CD4-positive, alpha-beta T cell (primary cell): ENCODE measurements at regions not wholly inside any gene's neighbourhood (a gene's known extent, or its start where the extent isn't known, plus 50 kb on each side); places are given as distances from the start of the nearest gene placed in this dataset.

Source experiments
- ATAC-seq: fragments of 200-7000 bp; cut with Tn5 transposase; one replicate; pipeline ENCODE4 v1.10.0; 2022; ENCODE audit warnings: mild to moderate bottlenecking; ENCODE audit not compliant: poor library complexity
- CTCF ChIA-PET: fragments of 350-600 bp; sonication (Branson Sonifier 250); formaldehyde crosslinking; loops from one replicate; lab custom pipeline; 2021; ENCODE audit warnings: antibody characterized with exemption, inconsistent platforms; lab: Charles Lee
- POLR2A ChIA-PET: fragments of 350-600 bp; sonication (Branson Sonifier 250); formaldehyde crosslinking; loops from one replicate; lab custom pipeline; 2021; ENCODE audit warnings: antibody characterized with exemption, inconsistent platforms; lab: Charles Lee
- DNase-seq, 14 experiments: peaks; one replicate each; pipeline ENCODE4 v3.0.0-alpha.2; 2013 to 2020; ENCODE audit warnings: mixed read lengths in 2 of 14
- H3K27ac ChIP-seq, 2 donors: one replicate each; pipeline versions ENCODE4 v1.5.1 to v1.7.0; 2013; ENCODE audit warnings: low read length in 2 of 2, low read depth in 1 of 2, mild to moderate bottlenecking in 1 of 2
- H3K27me3 ChIP-seq, 2 experiments: 1 replicate in 1 of 2; 2 replicates in 1 of 2; pipeline versions ENCODE4 v1.6.1 to v1.7.0; 2013; ENCODE audit warnings: low read length in 2 of 2, control low read depth in 1 of 2, mild to moderate bottlenecking in 1 of 2, moderate library complexity in 1 of 2; ENCODE audit not compliant: insufficient read depth in 2 of 2, control insufficient read depth in 1 of 2
- H3K36me3 ChIP-seq: one replicate; pipeline ENCODE4 v1.6.1; 2013; ENCODE audit warnings: low read length, control low read depth; ENCODE audit not compliant: insufficient read depth
- H3K4me1 ChIP-seq: one replicate; pipeline ENCODE4 v1.6.1; 2013; ENCODE audit warnings: low read length, control low read depth; ENCODE audit not compliant: insufficient read depth
- H3K4me3 ChIP-seq: one replicate; pipeline ENCODE4 v1.5.1; 2013; ENCODE audit warnings: mild to moderate bottlenecking, low read length, moderate library complexity
- H3K9me3 ChIP-seq, 2 experiments: 1 replicate in 1 of 2; 2 replicates in 1 of 2; pipeline versions ENCODE4 v1.6.1 to v1.7.0; 2013; ENCODE audit warnings: low read length in 2 of 2, mild to moderate bottlenecking in 2 of 2, control low read depth in 1 of 2, moderate library complexity in 1 of 2; ENCODE audit not compliant: control insufficient read depth in 1 of 2, insufficient read depth in 1 of 2
- H3K27ac Mint-ChIP-seq: one replicate; pipeline ENCODE4 v1.8.0; 2020; ENCODE audit warnings: mixed read lengths
- H3K27me3 Mint-ChIP-seq: one replicate; pipeline ENCODE4 v1.8.0; 2021; ENCODE audit warnings: mixed read lengths
- H3K36me3 Mint-ChIP-seq: one replicate; pipeline ENCODE4 v1.8.0; 2021; ENCODE audit warnings: low read depth, mixed read lengths
- H3K4me1 Mint-ChIP-seq: one replicate; pipeline ENCODE4 v1.8.0; 2021; ENCODE audit warnings: low read depth, mixed read lengths
- H3K4me3 Mint-ChIP-seq: one replicate; pipeline ENCODE4 v1.8.0; 2020; ENCODE audit warnings: mild to moderate bottlenecking, mixed read lengths
- H3K9me3 Mint-ChIP-seq: one replicate; pipeline ENCODE4 v1.8.0; 2020; ENCODE audit warnings: mixed read lengths
- intact Hi-C, 2 experiments: fragments of 100-400 bp; cut with DNase I in 1 of 2; cut with micrococcal nuclease in 1 of 2; formaldehyde crosslinking; loops; one replicate each; pipeline versions ENCODE4 v1.15.1 to v1.9.0; 2023 to 2025; cut with DNase I, micrococcal nuclease
- TF ChIP-seq, protein P1 (sequence below): fragments of 200-600 bp; IDR thresholded peaks from one replicate; pipeline ENCODE4 v1.8.0; 2022; ENCODE audit warnings: antibody characterized with exemption, mild to moderate bottlenecking

DNA sequence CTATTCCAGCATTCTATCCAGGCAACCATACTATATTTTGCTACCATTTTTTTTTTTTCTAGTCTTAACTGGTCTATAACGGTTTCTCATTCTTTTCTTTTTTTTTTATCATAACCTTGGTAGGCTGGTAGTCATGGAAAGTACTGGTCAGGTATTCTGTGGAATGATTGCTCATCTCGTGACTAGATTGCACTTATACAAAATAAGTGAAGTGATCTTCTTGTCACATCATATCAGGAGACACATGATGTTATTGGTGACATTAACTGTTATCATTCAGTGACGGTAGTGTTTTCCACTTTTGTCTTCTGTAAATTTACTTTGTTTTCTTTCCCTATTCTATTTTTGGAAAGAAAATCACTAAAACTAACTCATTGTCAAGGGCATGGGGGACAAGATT, 239.3 kb upstream of the SLITRK6 start:
- CTCF ChIA-PET, result no interaction called here
- no peaks in the 10 kb centered on the region for H3K4me1 Mint-ChIP-seq
- H3K27me3 Mint-ChIP-seq, result no peaks in the 10 kb centered on the region
- peaks cover 4% of the 10 kb centered on the region in 2 experiments for H3K9me3 ChIP-seq
- no peaks in the 10 kb centered on the region for H3K27me3 ChIP-seq
- ATAC-seq, result no peak
- intact Hi-C loops, result no loop called here
- POLR2A ChIA-PET, result no interaction called here
- no peak overlapping the region for H3K4me3 ChIP-seq
- no peak overlapping the region for H3K4me3 Mint-ChIP-seq
- no peak overlapping the region for H3K27ac Mint-ChIP-seq
- no peaks in the 10 kb centered on the region for H3K4me1 ChIP-seq
- no peak overlapping the region for H3K27ac ChIP-seq
- no peaks in the 10 kb centered on the region for H3K36me3 ChIP-seq
- peaks cover 7% of the 10 kb centered on the region for H3K9me3 Mint-ChIP-seq
- no peaks in the 10 kb centered on the region for H3K36me3 Mint-ChIP-seq
- TF ChIP-seq, protein P1, sequence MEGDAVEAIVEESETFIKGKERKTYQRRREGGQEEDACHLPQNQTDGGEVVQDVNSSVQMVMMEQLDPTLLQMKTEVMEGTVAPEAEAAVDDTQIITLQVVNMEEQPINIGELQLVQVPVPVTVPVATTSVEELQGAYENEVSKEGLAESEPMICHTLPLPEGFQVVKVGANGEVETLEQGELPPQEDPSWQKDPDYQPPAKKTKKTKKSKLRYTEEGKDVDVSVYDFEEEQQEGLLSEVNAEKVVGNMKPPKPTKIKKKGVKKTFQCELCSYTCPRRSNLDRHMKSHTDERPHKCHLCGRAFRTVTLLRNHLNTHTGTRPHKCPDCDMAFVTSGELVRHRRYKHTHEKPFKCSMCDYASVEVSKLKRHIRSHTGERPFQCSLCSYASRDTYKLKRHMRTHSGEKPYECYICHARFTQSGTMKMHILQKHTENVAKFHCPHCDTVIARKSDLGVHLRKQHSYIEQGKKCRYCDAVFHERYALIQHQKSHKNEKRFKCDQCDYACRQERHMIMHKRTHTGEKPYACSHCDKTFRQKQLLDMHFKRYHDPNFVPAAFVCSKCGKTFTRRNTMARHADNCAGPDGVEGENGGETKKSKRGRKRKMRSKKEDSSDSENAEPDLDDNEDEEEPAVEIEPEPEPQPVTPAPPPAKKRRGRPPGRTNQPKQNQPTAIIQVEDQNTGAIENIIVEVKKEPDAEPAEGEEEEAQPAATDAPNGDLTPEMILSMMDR, result no peak
- no peak for DNase-seq

DNA sequence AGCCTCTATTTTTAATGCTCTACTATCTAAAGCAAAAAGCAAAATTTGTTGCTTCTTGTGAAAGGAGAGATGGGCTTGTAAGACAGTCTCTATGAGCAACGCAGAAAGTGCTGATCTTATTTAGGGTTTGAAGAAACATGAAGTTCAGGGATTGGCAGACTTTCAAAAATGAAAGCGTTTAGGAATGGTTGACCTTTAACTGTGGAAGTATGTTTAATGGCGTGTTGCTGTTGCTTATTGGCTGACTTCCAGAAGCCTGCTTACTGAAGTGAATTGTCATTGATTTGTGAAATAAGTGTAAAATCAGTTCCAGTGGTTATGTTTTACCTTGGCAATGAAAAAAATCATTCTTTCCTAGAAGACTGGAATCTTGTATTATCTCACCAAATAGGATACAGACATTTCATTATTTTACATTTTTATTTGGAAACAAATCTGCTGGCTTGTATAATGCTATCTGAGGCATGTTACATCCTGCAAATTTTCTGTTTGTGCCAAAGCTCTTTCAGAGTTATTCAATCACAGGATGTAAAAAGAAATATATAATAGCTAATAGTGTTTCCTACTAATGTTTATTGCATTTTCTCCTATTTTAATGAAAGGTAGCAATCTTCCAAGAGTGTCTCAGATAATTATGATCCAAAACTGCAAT, 221.3 kb upstream of the SLITRK6 start:
- ATAC-seq, result no peak
- no peak overlapping the region for H3K4me3 ChIP-seq
- intact Hi-C loops, result no loop called here
- H3K27me3 ChIP-seq, result no peaks in the 10 kb centered on the region
- Mint-ChIP-seq H3K4me1 (no peaks in the 10 kb centered on the region), H3K27me3 (no peaks in the 10 kb centered on the region), H3K4me3 (no peak overlapping the region), H3K9me3 (peaks cover 6% of the 10 kb centered on the region), H3K36me3 (no peaks in the 10 kb centered on the region), H3K27ac (no peak overlapping the region)
- TF ChIP-seq, protein P1, result no peak
- no peak for DNase-seq
- H3K36me3 ChIP-seq, result no peaks in the 10 kb centered on the region
- no peak overlapping the region for H3K27ac ChIP-seq
- peaks cover 0 to 5% of the 10 kb centered on the region in 2 experiments for H3K9me3 ChIP-seq
- POLR2A ChIA-PET, result no interaction called here
- CTCF ChIA-PET, result no interaction called here
- H3K4me1 ChIP-seq, result no peaks in the 10 kb centered on the region

DNA sequence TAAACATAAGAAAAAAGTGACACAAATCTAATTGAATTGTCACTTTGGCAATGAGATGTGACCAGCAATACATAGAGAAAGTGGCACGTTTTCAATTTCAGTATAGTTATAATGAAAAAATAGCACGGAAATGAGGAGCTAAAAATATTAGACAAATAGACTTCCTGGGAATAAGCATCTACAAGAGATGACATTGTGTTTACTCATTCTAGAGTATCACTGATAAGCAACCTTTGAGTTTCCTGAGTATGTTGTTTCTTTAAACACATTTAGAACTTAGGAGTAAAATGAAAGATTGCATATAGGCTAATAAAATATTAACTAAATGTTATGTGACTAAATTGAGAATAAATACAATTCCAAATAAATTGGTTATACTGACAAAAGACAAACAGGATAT, 207.1 kb upstream of the SLITRK6 start:
- Mint-ChIP-seq H3K4me3 (no peak overlapping the region), H3K27ac (no peak overlapping the region), H3K36me3 (no peaks in the 10 kb centered on the region), H3K9me3 (peaks cover 3% of the 10 kb centered on the region), H3K4me1 (no peaks in the 10 kb centered on the region), H3K27me3 (no peaks in the 10 kb centered on the region)
- H3K36me3 ChIP-seq, result no peaks in the 10 kb centered on the region
- DNase-seq (no peak), ATAC-seq (no peak)
- ChIA-PET CTCF (no interaction called here), POLR2A (no interaction called here)
- H3K27ac ChIP-seq, result no peak overlapping the region
- peaks cover 0 to 4% of the 10 kb centered on the region in 2 experiments for H3K9me3 ChIP-seq
- no peaks in the 10 kb centered on the region for H3K27me3 ChIP-seq
- no peaks in the 10 kb centered on the region for H3K4me1 ChIP-seq
- H3K4me3 ChIP-seq, result no peak overlapping the region
- TF ChIP-seq, protein P1, result no peak
- intact Hi-C loops, result no loop called here
